ENCODE measurements at regions not wholly inside any gene's neighbourhood (a gene's known extent, or its start where the extent isn't known, plus 50 kb on each side); places are given as distances from the start of the nearest gene placed in this dataset.

DNA sequence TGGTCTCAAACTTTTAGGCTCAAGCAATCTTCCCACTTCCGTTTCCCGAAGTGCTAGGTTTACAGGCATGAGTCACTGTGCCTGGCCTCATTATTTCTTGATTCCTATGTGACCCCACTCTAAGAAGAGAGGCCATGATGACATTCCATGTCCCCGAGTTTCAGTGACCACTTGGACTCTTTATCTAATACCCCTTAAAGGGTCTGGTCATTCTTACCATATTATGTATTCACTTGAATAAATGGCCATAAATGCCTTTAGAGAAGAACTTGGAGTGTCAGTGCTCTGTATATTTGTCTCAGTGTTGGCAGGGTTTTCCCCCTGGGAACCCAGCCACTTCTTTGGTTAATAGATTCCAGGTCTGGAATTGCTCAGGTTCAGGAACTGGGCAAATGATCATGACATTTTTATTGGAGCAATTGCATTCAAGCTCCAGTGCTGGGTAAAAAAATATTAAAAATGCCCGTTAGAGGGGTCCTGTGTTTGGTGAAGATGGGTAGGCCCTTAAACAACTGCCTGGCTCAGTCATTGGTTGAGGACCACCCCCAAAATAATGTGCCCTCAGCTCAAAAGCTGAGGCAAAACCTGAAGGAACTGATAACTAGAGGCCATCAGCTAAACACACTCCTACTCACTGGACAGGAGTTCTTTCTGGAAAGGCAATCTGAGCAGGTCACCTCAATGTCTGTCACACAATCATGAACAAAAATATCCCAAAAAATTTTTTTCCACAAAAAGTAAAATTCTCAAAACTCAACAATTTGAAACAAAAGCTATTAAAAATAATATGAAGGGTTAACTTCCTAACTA is 186.6 kb upstream of the ZNF608 start:
- H3K36me3 ChIP-seq (ENCODE audit: control insufficient read depth in 3 of 3, insufficient read depth in 3 of 3, low read length in 3 of 3), result no peaks in the 10 kb centered on the region
- H3K4me1 ChIP-seq (ENCODE audit: control insufficient read depth in 3 of 3, insufficient read depth in 3 of 3, low read length in 3 of 3), result no peaks in the 10 kb centered on the region
- no peaks in the 10 kb centered on the region for H3K27me3 ChIP-seq (ENCODE audit: control insufficient read depth in 3 of 3, insufficient read depth in 3 of 3, low read length in 3 of 3)
- H3K27ac ChIP-seq (ENCODE audit: low read depth, low read length), result no peak overlapping the region
- H3K9me3 ChIP-seq (ENCODE audit: control insufficient read depth in 3 of 3, low read length in 3 of 3), result no peaks in the 10 kb centered on the region
- no peak overlapping the region for H3K9ac ChIP-seq (ENCODE audit: low read depth in 1 of 3, low read length in 3 of 3)
- H3K4me3 ChIP-seq (ENCODE audit: low read length in 3 of 3), result no peak overlapping the region

DNA sequence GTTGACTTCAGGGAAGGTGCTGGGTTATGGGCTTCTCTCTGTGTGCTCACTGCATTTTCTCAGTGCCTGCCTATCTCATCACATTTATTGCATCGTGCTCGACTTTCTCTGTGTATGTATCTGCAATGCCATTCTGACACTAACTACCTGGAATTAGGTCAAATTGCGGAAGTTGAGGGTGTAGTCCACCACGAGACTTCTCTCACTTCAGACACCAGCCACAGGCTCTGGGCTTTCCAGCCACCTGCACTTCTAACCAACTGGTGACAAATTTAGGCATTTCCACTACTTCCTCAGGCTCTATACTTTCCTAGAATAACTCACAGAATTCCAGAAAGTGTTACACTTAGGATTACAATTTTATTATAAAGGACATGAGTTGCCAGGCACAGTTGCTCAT is 188.6 kb upstream of the ZNF608 start:
- Histone ChIP-seq H3K27ac (ENCODE audit: low read depth, low read length) (no peak overlapping the region), H3K4me1 (ENCODE audit: control insufficient read depth in 3 of 3, insufficient read depth in 3 of 3, low read length in 3 of 3) (no peaks in the 10 kb centered on the region), H3K4me3 (ENCODE audit: low read length in 3 of 3) (no peak overlapping the region), H3K9me3 (ENCODE audit: control insufficient read depth in 3 of 3, low read length in 3 of 3) (no peaks in the 10 kb centered on the region), H3K27me3 (ENCODE audit: control insufficient read depth in 3 of 3, insufficient read depth in 3 of 3, low read length in 3 of 3) (no peaks in the 10 kb centered on the region), H3K36me3 (ENCODE audit: control insufficient read depth in 3 of 3, insufficient read depth in 3 of 3, low read length in 3 of 3) (no peaks in the 10 kb centered on the region), H3K9ac (ENCODE audit: low read depth in 1 of 3, low read length in 3 of 3) (no peak overlapping the region)

DNA sequence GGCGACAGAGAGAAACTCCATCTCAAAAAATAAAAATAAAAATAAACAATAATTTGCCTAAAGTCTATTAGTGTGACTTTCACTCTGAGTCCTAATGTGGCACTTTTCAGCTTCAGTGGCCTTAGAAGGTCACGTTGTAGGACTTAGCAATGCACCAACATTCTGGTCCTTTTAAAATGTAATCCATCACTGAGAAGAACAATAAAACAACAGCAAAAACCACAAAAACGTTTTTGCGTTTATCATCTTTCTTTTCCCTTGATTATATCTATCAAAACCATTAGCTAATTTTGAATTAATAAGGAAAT is 190.1 kb upstream of the ZNF608 start:
- H3K27ac ChIP-seq (ENCODE audit: low read depth, low read length), result no peak overlapping the region
- H3K9me3 ChIP-seq (ENCODE audit: control insufficient read depth in 3 of 3, low read length in 3 of 3), result no peaks in the 10 kb centered on the region

DNA sequence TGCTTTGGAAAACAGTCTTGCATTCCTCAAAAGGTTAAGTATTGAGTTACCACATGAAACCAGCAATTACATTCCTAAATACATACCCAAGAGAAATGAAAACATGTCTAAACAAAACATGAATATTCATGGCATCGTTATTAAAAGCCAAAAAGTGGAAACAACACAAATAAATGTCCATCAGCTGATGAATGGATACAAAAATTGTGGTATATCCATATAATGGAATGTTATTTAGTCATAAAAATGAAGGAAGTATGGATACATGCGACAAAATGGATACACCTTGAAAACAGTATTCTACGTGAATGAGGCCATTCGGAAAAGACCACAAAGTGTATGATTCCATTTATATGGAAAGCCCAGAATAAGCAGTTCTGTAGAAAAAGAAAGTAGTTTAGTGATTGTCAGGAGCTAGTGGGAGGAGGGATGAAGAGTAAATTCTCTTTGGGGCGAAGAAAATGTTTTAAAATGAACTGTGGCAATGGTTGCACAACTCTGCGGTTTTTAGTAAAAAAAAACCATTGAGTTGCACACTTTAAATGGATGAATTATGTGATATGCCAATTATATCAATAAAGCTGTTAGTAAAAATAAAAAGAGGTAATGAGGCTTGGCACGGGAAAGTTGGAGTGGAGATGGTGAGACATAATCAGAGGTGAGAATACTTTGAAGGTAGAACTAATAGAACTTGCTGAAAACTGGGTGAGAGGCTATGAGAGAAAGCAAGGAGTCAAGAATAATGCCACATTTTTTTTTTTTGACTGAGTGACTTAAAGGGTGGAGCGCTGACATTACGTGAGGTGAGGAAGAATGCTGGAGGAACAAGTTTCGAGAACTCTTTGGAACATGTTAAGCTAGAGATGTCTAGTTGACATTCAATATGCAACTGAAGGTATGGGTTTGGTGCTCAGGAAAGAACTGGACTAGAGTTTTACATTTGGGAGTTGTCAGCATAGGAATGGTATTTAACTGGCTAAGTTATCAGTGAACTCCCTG is 194.9 kb upstream of the ZNF608 start:
- Histone ChIP-seq H3K9ac (ENCODE audit: low read depth in 1 of 3, low read length in 3 of 3) (no peak overlapping the region), H3K27me3 (ENCODE audit: control insufficient read depth in 3 of 3, insufficient read depth in 3 of 3, low read length in 3 of 3) (no peaks in the 10 kb centered on the region), H3K9me3 (ENCODE audit: control insufficient read depth in 3 of 3, low read length in 3 of 3) (no peaks in the 10 kb centered on the region), H3K36me3 (ENCODE audit: control insufficient read depth in 3 of 3, insufficient read depth in 3 of 3, low read length in 3 of 3) (no peaks in the 10 kb centered on the region), H3K27ac (ENCODE audit: low read depth, low read length) (no peak overlapping the region), H3K4me3 (ENCODE audit: low read length in 3 of 3) (no peak overlapping the region), H3K4me1 (ENCODE audit: control insufficient read depth in 3 of 3, insufficient read depth in 3 of 3, low read length in 3 of 3) (no peaks in the 10 kb centered on the region)

More for the DNA sequence above, 190.1 kb upstream of the ZNF608 start:
- Histone ChIP-seq H3K9ac (ENCODE audit: low read depth in 1 of 3, low read length in 3 of 3) (no peak overlapping the region), H3K36me3 (ENCODE audit: control insufficient read depth in 3 of 3, insufficient read depth in 3 of 3, low read length in 3 of 3) (no peaks in the 10 kb centered on the region), H3K27me3 (ENCODE audit: control insufficient read depth in 3 of 3, insufficient read depth in 3 of 3, low read length in 3 of 3) (no peaks in the 10 kb centered on the region), H3K4me1 (ENCODE audit: control insufficient read depth in 3 of 3, insufficient read depth in 3 of 3, low read length in 3 of 3) (no peaks in the 10 kb centered on the region), H3K4me3 (ENCODE audit: low read length in 3 of 3) (no peak overlapping the region)

- Histone ChIP-seq H3K27ac (ENCODE audit: low read depth, low read length) (no peak overlapping the region), H3K4me3 (ENCODE audit: low read length in 3 of 3) (no peak overlapping the region), H3K27me3 (ENCODE audit: control insufficient read depth in 3 of 3, insufficient read depth in 3 of 3, low read length in 3 of 3) (no peaks in the 10 kb centered on the region), H3K9ac (ENCODE audit: low read depth in 1 of 3, low read length in 3 of 3) (no peak overlapping the region), H3K4me1 (ENCODE audit: control insufficient read depth in 3 of 3, insufficient read depth in 3 of 3, low read length in 3 of 3) (peaks cover 0 to 4% (median 0%) of the 10 kb centered on the region in 3 donors), H3K9me3 (ENCODE audit: control insufficient read depth in 3 of 3, low read length in 3 of 3) (no peaks in the 10 kb centered on the region), H3K36me3 (ENCODE audit: control insufficient read depth in 3 of 3, insufficient read depth in 3 of 3, low read length in 3 of 3) (no peaks in the 10 kb centered on the region)
Observed at GRCh38 chr5:124948062-124948753, 201.8 kb upstream of the ZNF608 start.

DNA sequence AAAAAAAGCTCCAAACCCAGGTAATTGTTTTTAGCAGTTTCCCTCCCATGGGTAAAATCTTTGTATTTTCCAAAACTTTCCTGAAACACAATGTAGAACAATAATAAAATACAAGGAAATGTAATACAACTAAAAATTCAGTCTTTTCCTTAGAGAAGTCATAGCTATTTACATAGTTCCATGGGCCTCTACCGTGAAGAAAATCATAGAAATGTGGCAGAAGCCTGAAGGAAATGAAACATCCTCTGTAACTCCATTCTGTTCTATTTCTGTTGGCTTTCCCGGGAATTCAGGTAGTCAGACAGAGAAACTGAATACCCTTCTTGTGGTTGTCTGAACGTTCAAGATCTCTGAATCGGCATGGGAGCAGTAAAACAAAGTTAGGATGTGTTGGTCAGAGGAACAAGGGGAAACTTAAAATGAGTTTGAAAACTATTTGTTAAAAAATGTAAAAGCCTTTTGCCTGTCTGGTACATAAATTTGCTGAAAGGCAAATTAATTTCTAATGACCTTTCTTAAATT is 202.4 kb upstream of the ZNF608 start:
- no peaks in the 10 kb centered on the region for H3K36me3 ChIP-seq (ENCODE audit: control insufficient read depth in 3 of 3, insufficient read depth in 3 of 3, low read length in 3 of 3)
- H3K4me3 ChIP-seq (ENCODE audit: low read length in 3 of 3), result no peak overlapping the region
- H3K4me1 ChIP-seq (ENCODE audit: control insufficient read depth in 3 of 3, insufficient read depth in 3 of 3, low read length in 3 of 3), result peaks cover 0 to 4% (median 0%) of the 10 kb centered on the region in 3 donors
- no peaks in the 10 kb centered on the region for H3K27me3 ChIP-seq (ENCODE audit: control insufficient read depth in 3 of 3, insufficient read depth in 3 of 3, low read length in 3 of 3)
- no peak overlapping the region for H3K9ac ChIP-seq (ENCODE audit: low read depth in 1 of 3, low read length in 3 of 3)
- H3K27ac ChIP-seq (ENCODE audit: low read depth, low read length), result no peak overlapping the region
- H3K9me3 ChIP-seq (ENCODE audit: control insufficient read depth in 3 of 3, low read length in 3 of 3), result no peaks in the 10 kb centered on the region

- Histone ChIP-seq H3K36me3 (ENCODE audit: control insufficient read depth in 3 of 3, insufficient read depth in 3 of 3, low read length in 3 of 3) (no peaks in the 10 kb centered on the region), H3K27me3 (ENCODE audit: control insufficient read depth in 3 of 3, insufficient read depth in 3 of 3, low read length in 3 of 3) (no peaks in the 10 kb centered on the region), H3K4me1 (ENCODE audit: control insufficient read depth in 3 of 3, insufficient read depth in 3 of 3, low read length in 3 of 3) (peaks cover 0 to 4% (median 0%) of the 10 kb centered on the region in 3 donors), H3K4me3 (ENCODE audit: low read length in 3 of 3) (no peak overlapping the region), H3K27ac (ENCODE audit: low read depth, low read length) (no peak overlapping the region), H3K9ac (ENCODE audit: low read depth in 1 of 3, low read length in 3 of 3) (no peak overlapping the region), H3K9me3 (ENCODE audit: control insufficient read depth in 3 of 3, low read length in 3 of 3) (no peaks in the 10 kb centered on the region)
Observed at GRCh38 chr5:124949862-124950261, 203.4 kb upstream of the ZNF608 start.

GRCh38 chr5:124951105-124951504 is 204.7 kb upstream of the ZNF608 start:
- Histone ChIP-seq H3K27me3 (ENCODE audit: control insufficient read depth in 3 of 3, insufficient read depth in 3 of 3, low read length in 3 of 3) (no peaks in the 10 kb centered on the region), H3K4me1 (ENCODE audit: control insufficient read depth in 3 of 3, insufficient read depth in 3 of 3, low read length in 3 of 3) (peaks cover 0 to 4% (median 0%) of the 10 kb centered on the region in 3 donors), H3K9me3 (ENCODE audit: control insufficient read depth in 3 of 3, low read length in 3 of 3) (no peaks in the 10 kb centered on the region), H3K27ac (ENCODE audit: low read depth, low read length) (no peak overlapping the region), H3K9ac (ENCODE audit: low read depth in 1 of 3, low read length in 3 of 3) (no peak overlapping the region), H3K4me3 (ENCODE audit: low read length in 3 of 3) (no peak overlapping the region), H3K36me3 (ENCODE audit: control insufficient read depth in 3 of 3, insufficient read depth in 3 of 3, low read length in 3 of 3) (no peaks in the 10 kb centered on the region)

DNA sequence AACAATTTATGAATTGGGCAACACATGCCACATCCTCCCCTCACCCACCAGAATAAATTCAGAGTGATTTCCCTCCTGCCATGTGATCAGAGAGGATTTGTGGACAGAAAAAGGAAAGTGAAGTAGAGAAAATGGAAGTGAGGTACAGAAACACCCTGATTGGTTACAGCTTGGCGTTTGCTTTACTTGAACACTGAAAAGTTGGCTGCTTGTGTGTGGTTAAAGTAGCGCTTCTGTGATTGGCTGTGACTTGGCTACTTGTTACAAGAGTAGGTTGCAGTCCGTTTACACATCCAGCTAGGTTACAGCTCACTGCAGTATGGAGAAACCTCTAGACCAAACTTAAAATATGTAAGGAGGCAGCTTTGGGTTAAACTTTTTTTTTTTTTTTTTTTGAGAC is 205.2 kb upstream of the ZNF608 start:
- Histone ChIP-seq H3K36me3 (ENCODE audit: control insufficient read depth in 3 of 3, insufficient read depth in 3 of 3, low read length in 3 of 3) (no peaks in the 10 kb centered on the region), H3K27me3 (ENCODE audit: control insufficient read depth in 3 of 3, insufficient read depth in 3 of 3, low read length in 3 of 3) (no peaks in the 10 kb centered on the region), H3K9ac (ENCODE audit: low read depth in 1 of 3, low read length in 3 of 3) (no peak overlapping the region), H3K27ac (ENCODE audit: low read depth, low read length) (no peak overlapping the region), H3K9me3 (ENCODE audit: control insufficient read depth in 3 of 3, low read length in 3 of 3) (no peaks in the 10 kb centered on the region), H3K4me1 (ENCODE audit: control insufficient read depth in 3 of 3, insufficient read depth in 3 of 3, low read length in 3 of 3) (peaks cover 0 to 6% (median 0%) of the 10 kb centered on the region in 3 donors), H3K4me3 (ENCODE audit: low read length in 3 of 3) (no peak overlapping the region)
